GM18519 (cell line): ENCODE measurements at regions not wholly inside any gene's neighbourhood (a gene's known extent, or its start where the extent isn't known, plus 50 kb on each side); places are given as distances from the start of the nearest gene placed in this dataset.
"Not testable (repeated sequence)": the region's sequence is repeated elsewhere in the genome, so short reads cannot be mapped to it uniquely, and the experiment has no call there.

Source experiments
- ATAC-seq: cut with Tn5 transposase; IDR thresholded peaks from one replicate; pipeline ENCODE4 v1.9.1; 2021; ENCODE audit warnings: mild to moderate bottlenecking, moderate library complexity; ENCODE audit not compliant: unreplicated experiment, low FRiP score

DNA sequence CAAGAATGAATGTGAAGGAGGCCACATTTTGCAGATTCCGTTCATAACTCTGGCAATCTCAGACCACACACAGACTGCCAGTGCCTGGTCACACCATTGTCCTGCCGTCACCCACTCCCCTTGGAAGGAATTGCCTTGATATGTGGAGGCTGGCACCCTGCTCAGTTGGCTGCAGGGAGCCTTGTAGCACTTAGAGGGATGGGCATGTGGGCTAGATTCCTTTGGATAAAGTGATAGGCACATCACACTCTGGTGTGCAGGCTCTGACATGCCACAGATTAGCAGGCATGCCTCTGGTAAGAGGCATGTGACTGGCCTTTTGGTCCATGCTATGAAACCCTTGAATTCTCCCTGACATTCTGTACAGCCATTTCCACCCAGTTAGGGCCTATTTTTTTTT, 254.6 kb upstream of the PIK3R1 start:
- no peak for ATAC-seq

DNA sequence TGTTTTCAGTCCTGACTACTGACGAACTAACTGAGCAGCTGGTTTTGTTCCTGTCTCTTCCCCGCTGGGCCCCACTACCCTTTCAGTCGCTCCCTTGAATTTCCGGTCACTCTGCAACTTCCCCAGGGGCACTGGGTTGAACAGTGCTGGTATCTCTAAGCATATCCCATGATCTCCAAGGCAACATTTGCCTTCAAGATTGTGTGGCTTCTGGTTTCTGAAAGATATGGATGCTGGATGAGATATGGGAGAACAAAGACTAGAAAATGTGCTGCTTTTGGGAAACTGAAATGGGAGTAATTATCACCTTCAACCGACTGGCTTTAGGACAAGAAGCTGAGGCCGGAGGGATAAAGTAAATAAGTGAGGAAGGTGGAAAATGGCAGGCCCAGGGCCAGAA, 258.2 kb upstream of the PIK3R1 start:
- no peak for ATAC-seq

DNA sequence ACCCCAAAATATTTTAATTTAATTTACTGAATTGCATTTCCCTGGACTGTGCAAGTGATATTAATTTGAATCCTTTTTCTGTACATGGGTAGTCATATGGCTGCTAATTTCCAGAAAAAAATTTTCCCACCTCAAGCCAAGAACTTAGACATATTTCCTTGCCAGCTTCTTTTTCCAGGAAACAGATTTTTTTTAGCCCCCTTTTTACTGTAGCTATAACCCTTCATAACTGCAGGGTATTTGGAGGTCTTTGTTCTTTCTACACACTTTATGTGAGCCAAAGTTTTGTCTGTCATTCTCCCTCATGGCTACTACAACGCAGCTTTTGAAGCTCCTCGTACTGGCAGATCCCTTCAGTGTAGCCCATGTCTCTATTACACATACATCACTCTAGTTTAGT, 261.2 kb upstream of the PIK3R1 start:
- no peak for ATAC-seq

DNA sequence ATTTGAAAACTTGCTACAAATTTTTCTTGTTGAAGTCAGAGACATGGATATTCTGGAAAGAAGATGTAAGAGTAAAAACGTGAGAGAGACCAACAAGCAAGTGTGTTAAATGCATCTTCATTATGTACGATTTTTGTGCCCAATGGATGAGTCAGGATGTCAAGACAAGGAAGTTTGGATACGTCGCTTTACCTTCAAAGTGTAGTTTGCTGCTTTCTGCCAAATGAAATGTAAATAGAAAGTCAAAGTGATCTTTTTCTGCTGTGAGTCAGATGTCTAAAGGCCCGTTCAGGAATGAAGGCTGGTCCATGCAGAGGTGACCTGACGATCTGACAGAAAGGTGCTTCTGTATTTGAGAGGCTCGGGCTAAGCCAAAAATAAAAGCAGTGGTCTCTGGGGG, 273.1 kb upstream of the PIK3R1 start:
- no peak for ATAC-seq

DNA sequence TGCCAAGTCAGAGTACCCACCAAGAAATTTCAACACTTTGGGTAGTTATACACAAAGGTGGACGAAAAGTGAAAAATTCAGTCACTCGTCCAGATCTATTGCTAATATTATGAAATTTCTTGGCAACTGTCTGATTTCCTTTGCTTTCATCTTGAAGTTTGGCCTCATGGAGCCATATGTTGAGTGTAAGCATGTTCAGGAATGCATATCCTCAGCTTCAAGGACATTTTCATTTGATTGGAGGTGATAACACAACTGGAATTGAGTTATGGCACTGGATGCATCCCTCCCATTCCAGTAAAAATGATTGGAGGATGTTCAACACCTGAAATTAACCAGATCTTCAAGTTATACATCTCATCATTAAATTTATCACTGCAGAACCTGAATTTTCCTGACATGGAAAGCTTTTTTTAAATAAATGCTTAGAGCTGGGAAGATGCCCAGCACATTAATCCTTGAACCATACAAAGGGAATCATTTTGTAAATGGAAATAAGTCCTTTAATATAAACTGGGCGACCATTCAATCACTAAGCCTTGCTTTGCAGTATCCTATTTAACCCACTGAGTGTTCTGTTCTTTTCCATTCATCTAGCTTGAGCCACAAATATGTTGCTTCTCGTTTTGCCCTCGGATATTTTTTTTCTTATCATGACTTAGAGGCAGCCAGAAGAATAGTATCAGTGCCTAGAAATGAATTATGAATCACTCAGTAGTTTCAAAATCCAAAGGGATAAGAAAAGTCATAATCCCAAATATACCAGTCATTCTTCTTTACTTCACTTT, 273.7 kb upstream of the PIK3R1 start:
- ATAC-seq = no peak

DNA sequence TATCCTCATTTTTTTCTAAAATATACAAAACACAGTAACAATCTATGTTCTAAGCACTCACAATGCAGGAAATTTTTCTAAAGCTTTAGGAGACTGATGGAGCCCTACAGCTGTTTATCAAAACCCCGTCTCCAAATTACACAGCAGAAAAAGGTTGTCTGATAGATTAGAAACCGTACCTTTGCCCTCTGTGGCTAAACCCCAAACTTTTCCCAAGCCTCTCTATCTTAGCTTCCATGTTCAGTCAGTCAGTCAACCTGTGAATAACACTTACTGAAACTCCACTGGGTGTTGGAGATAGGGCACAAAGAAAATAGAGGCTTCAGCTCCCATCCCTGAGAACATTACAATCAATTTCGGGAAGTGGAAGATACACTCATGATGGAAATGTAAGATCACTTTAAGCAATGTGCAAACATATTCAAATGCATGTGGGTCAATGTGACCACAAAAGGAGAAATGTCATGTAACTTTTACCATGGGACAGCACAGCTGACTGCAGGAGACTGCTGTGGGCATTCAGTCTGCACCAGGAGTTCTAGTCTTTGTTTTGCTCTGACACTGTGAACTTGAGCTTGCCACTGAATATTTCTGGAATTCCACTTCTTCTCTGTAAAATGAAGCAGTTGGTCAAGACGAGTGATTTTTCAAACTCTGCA, 279.5 kb upstream of the PIK3R1 start:
- ATAC-seq = no peak

DNA sequence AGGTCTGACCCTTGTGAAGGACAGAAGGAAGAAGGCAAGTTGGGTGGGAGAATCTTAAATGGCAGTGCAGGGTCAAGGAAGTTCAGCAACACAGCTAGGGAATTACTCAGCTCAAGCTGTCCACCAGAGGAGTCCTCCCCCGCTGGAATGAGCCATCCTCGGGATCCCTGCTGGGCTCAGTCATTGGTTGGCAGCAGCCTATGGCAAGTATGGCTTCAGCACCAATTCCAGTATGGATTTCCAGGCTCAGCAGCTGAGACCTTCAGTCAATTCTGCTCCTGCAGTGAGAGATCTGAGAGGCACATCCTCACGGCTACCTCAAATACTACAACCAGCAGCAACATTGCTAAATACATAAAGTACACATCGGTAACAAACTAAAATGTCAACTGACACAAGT, 280.6 kb upstream of the PIK3R1 start:
- no peak for ATAC-seq

DNA sequence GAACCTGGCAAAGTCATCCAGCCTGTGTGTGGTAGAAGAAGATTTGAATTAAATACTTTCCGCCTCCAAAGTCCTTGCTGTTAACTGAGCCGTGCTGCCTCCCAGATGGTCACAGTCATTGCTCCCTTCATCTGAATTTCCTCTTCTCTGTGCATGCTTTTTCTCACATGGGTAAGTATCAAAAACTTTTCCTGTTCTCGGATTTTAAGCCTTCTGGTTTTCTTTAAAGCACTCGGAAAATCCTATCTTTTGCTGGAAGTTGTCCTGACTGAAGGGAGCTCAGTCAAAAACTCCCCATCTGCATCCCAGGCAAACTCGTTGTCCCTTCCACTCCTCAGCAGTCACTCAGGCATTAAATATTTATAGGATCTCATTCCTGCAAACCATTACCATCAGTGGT, 290.0 kb upstream of the PIK3R1 start:
- ATAC-seq = no peak

DNA sequence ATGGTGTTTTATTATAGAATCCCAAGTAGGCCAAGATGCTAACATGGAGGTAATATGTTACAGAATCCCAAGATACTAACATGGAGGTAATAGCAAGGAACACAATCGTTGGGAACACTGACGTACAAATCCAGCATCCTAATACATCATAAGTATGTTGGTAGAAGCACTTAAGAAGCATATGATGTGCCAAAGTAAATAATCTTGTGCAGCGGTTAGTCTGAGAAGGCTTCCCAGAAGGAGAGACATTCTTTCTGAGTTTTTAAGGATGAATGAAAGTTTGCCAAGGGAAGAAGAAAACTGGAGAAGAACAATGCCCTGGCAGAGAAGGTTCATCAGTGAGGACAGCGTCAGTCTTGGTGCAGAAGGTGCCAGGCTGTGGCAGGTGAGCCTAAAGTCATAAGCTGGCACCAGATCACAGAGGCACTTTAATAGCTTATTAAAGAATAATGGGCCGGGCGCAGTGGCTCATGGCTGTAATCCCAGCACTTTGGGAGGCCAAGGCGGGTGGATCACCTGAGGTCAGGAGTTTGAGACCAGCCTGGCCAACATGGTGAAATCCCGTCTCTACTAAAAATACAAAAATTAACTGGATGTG, 294.5 kb upstream of the PIK3R1 start:
- ATAC-seq = no peak

DNA sequence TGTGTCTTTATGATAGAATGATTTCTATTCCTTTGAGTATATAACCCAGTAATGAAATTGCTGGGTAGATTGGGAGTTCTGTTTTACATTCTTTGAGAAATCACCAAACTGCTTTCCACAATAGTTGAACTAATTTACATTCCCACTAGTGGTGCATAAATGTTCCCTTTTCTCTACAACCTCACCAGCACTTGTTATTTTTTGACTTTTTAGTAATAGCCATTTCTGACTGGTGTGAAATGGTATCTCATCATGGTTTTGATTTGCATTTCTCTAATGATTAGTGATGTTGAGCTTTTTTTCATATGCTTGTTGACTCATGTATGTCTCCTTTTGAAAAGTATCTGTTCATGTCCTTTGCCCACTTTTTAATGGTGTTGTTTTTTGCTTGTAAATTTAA, 296.0 kb upstream of the PIK3R1 start:
- ATAC-seq = not testable (repeated sequence)

DNA sequence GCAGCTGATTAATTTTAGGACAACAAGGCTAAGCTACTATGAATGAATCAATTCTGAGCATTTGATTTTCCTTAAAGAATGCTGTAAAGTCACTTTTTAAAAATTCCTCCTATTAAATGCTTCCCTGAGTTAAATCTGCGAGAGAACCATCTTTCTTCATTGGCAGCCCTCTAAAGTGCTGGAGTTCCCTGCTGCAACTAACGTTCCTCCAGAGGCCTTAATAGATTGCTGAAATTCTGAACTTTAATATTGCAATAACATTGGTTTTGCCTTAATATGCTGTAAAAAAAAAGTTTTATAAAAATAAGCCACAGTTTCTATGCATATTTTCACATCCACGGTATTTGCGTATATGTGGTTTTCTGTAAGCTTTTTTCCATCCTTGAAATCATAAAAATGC, 298.0 kb upstream of the PIK3R1 start:
- no peak for ATAC-seq

DNA sequence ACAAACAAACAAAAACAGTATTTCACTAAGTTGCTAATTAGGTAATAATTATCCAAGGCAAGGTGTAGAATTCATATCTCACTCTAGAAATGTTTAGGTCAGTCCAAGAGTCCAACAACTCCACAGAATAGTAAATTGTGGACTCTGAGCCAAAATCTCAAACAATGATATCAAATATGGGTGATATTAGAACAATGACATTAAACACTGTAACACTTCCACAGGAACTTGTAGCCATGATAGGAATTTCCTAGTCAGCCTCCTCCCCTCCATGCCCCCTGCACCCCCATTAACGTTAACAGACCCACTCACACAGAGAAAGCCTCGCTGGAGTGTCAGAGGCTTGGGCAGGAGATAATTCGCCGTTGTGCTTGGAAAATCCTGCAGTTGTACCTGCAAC, 305.0 kb upstream of the PIK3R1 start:
- no peak for ATAC-seq

DNA sequence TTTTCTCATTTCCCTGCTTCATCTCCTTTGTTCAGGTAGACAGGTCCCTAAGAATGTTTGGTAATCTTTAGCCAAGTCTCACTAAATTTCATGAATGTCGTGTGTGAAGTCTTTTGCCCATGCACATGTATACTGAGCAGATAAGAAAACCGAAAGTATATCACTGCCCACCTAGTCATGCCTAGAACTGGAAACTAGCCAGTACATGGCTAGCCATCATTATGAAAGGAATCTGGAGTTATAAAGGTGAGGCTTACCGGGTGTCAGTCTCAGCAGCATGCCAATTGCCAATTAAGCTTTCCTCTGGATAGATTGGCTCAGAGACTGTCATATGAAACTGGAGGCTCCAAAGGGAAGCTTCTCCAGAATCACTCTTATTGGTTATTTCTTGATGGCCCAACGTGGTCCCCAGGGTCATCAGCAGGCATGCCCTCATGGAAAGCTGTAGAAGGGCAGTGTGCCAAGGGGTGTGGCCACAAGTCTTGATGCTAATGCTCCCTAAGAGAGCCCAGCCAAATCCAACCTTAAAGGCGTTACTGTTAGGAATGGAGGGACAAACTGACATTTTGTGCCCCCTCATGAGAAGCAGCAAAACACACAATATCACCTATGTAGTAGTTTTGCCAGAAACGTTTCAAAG, 307.3 kb upstream of the PIK3R1 start:
- ATAC-seq = no peak

DNA sequence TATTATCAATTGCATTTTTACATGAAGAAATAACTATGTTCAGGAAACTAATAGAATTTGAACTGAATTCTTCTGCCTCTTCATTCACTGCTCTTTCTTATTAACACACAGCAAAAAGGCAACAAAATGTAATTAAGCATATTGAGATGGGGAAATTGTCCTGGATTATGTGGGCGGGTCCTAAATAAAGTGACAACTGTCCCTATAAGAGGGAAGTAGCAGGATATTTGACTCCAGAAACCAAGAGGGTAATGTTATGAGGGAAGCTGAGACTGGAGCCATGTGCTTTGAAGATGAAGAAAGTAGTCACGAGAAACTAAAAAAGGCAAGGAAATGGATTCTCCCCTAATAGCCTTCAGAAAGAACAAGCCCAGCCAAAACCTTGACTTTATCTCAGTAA, 311.2 kb upstream of the PIK3R1 start:
- no peak for ATAC-seq

DNA sequence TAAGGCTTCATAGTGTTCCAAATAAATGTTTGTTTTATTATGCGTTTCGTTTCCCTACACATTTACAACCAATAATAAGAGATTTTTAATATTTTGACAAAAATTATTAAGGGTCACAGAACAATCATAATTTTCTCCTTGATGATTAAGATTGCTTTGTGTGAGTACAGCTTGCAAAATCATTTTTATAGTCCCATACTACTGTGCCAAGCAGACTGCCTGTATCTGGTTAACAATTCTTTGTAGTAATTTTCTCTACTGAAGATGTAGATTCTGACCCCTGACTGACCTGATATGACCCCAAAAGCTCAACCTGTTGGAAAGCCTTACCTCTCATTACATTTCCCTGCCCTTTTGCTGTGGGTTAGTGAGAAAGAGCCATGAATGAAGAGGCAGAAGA, 311.9 kb upstream of the PIK3R1 start:
- no peak for ATAC-seq

DNA sequence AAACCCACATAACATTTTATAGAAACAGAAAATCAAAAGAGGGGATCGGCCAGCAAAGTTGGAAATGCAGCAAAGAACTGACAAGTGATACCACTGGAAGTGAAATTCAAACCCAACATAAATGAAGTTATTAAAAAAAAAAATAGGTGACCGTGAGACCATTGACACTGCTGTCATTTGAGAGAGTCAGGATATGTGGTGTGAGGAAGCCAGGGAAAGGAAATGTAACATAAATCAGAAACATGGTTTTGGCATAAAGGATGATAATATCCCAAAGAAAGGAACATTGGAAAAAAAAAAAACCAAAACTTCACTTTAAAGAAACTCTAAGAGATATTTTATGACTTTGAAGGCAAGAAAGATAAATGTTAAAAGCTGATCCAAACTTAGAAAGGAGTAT, 312.4 kb upstream of the PIK3R1 start:
- ATAC-seq = no peak

DNA sequence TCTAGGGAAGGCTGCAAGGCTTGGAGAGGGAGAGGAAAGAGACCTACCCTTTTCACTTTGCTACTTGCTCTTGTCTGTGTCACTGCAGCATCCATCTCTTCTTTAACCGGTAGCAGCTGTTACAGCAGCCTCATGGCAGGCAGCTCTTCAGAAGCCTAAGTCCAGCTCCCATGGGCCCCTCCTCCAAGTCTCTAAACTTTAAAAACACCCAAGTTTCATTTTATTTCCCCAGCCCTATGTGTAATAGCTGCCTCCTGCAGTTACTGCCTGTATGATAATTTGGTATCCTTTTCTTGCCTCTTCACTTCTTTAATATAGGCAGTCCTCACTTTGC, 313.1 kb upstream of the PIK3R1 start:
- no peak for ATAC-seq

DNA sequence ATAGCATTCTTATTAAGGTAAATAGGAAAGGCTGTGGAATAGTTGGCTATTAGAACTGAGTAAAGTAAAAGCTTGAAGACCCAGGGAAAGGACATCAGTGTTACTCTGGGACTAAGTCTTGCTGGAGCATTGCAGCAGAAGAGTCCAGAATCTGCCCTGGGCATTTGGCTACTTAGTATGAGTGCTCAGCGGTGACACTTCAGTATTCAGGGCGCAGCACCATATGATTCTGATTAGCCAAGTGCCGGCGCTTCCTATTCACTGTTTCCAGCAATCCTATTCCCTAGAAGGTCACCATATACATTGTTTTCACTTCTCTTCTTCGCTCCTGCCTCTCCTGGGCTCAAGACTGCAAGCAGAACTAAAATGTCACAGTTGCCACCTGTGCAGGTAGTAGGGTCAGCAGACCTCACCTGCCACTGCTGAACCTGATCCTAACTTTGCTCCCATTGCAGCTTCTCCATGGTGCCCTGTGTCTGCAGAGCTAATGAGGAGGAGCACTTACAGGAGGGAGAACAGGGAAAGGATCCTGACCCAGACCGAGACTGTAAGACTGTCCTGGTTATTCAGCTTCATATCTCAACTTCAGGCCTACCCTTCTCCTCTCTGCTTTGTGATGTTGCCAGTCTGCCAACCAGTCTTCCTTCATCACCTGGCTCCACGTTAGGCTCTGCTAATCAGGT, 313.6 kb upstream of the PIK3R1 start:
- no peak for ATAC-seq

DNA sequence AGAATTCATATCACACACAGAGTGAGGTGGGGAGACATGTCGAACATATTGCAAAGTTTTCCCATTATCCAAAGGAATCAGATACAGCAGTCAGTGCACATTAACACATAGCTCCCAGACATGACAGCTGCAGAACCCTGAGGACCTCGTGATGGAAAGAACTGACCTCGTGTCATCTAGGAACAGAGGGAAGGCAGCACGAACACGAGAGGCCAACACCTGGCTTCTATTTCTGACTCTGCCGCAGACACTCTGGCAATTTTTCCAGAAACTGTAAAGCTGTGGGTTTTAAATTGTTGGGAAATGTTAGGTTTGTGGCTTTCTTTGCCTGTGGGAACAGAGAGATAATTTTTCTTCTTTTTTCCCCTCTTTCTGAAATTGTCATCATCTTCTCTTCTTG, 315.0 kb upstream of the PIK3R1 start:
- no peak for ATAC-seq

DNA sequence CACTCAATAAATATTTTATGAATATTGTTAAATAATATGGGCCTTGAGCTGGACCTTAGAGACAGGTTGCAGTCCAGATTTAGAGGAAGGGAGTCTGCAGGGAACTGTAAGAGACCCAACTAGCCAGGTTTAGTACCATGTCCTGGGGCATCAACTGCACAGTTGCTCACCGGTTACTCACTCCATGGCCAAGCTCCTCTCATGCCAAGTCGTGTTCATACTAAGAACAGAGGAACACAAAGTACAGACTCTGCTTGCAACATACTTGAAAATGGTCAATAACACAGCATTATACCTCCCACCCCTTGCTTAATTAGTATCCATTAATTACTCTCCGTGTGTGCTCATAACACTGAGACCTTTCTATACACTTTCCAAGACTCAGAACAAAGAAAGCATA, 317.6 kb upstream of the PIK3R1 start:
- no peak for ATAC-seq

DNA sequence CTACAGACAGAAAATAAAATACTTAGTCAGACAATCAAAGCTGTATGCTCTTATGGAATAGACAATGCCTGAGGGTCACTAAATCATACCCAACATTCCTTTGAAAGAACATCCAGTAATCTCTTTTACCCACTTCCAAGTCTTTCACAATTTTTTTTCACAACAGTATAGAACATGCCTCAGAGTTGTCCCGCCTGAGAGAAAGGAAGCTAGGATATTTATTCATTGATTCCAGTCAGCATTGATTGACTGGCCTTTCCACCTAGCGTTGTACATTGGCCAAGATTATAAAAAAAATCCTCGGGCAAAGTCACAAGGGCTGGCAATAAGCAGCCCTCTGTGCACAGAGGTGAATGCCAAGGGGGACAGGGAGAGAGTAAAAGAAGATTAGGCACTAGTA, 318.1 kb upstream of the PIK3R1 start:
- ATAC-seq = no peak
